GM13977 (cell line): ENCODE measurements at regions not wholly inside any gene's neighbourhood (a gene's known extent, or its start where the extent isn't known, plus 50 kb on each side); places are given as distances from the start of the nearest gene placed in this dataset.

ENCODE experiments used
- DNase-seq: peaks from one replicate; pipeline ENCODE4 v3.0.0; 2012; ENCODE audit warnings: low spot score
- in situ Hi-C: fragments of 300-500 bp; cut with MboI; formaldehyde crosslinking; loops from one replicate; pipeline ENCODE4 v1.12.0; 2022; ENCODE audit warnings: low sequenced_read_pairs, low pct_unique_long_range_greater_than_20kb, mixed read lengths, inconsistent platforms; ENCODE audit not compliant: unreplicated experiment
- TF ChIP-seq, protein P1 (sequence below): IDR thresholded peaks from 2 replicates; pipeline ENCODE4 v1.5.1; 2012; ENCODE audit warnings: mild to moderate bottlenecking, control low read depth; ENCODE audit not compliant: insufficient read depth; ENCODE audit errors: extremely low read depth, missing control alignments

DNA sequence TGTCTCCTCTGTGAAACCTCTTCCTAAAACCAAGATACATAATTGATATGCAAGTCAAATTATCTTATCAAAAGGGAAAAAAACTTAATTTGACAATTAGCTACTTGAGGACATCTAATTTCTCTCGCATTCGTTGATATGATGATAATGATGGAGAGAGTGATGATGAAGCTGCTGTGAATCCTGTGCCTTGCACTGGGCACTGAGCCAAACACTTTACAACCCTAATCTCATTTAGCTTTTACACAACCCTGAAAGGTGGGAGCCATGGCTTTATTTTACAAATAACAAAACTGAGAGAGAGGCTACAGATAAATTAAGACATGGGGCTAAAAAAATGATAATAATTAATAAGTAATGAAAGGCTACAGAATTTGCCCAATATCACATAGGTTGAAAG is 176.0 kb downstream of the NOC3L start:
- in situ Hi-C loops, result no loop called here
- TF ChIP-seq, protein P1, sequence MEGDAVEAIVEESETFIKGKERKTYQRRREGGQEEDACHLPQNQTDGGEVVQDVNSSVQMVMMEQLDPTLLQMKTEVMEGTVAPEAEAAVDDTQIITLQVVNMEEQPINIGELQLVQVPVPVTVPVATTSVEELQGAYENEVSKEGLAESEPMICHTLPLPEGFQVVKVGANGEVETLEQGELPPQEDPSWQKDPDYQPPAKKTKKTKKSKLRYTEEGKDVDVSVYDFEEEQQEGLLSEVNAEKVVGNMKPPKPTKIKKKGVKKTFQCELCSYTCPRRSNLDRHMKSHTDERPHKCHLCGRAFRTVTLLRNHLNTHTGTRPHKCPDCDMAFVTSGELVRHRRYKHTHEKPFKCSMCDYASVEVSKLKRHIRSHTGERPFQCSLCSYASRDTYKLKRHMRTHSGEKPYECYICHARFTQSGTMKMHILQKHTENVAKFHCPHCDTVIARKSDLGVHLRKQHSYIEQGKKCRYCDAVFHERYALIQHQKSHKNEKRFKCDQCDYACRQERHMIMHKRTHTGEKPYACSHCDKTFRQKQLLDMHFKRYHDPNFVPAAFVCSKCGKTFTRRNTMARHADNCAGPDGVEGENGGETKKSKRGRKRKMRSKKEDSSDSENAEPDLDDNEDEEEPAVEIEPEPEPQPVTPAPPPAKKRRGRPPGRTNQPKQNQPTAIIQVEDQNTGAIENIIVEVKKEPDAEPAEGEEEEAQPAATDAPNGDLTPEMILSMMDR, result no peak
- DNase-seq, result no peak

DNA sequence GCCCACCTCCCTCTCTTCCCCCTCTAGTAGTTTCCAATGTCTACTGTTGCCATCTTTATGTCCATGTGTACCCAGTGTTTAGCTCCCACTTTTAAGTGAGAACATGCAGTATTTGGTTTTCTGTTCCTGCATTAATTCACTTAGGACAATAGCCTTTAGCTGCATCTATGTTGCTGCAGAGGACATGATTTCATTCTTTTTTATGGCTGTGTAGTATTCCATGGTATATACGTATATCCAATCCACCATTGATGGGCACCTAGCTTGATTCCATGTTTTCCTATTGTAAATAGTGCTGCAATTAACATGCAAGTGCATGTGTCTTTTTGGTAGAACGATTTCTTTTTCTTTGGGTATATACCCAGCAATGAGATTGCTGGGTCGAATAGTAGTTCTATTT is 170.4 kb downstream of the NOC3L start:
- in situ Hi-C loops, result no loop called here
- no peak for DNase-seq
- TF ChIP-seq, protein P1, result no peak

DNA sequence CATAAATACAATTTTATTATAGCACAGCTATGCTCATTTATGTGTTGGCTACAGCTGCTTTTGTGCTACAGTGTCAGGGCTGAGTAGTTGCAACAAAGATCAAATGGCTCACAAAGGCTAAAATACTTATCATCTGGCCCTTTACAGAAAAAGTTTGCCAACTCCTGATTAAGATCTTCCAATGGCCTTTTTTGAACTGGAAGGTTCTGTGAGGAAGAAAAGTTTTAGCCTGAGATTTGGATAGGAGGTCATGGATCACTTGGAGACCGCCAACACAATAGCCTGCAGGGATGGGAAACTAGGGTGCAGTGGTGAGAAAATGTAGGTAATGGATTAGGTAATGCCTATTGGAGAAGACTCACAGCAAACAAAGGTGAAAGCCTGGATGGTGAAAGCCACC is 169.8 kb downstream of the NOC3L start:
- no peak for DNase-seq
- in situ Hi-C loops, result no loop called here
- TF ChIP-seq, protein P1, result no peak

DNA sequence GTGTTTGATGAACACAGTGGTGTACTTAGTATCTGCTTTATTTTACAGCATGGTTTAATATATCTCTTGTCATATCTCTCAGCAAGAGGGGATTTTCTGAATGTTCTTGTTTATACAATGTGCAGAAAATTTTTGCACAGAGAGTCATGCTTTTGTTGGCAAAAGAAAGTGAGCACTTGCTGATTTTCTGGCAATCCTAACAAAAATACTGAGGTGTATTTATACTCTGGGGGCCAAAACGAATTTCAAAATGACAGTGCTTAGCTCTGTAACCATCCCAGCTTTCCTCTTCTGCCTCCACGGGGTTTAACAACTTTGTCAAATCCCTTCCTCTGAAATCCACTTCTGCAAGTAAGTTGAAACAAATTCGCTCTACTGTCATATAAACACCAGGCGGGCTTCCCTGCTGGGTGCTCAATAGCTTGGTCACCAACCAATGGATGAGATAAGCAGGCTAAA is 169.2 kb downstream of the NOC3L start:
- TF ChIP-seq, protein P1, result no peak
- DNase-seq, result no peak
- in situ Hi-C loops, result no loop called here

DNA sequence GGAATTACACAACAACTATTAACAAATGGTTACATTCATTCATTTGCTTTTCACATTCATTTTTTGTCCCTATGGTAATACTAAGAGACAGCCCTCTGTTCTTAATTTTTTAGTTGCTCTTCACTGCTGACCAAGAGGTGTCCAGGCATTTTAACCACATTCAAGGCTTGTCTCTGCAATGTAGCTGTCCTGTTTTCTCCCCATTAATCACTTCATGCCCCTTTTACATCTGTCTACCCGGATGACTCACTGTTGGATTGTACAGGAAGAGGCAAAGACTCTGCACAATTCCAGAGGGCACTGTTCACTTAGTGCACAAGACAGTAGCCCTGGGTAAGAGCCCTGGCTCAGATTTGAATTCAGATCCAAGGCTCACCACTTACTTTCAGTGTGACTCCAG is 168.5 kb downstream of the NOC3L start:
- in situ Hi-C loops, result no loop called here
- DNase-seq, result no peak
- TF ChIP-seq, protein P1, result no peak

DNA sequence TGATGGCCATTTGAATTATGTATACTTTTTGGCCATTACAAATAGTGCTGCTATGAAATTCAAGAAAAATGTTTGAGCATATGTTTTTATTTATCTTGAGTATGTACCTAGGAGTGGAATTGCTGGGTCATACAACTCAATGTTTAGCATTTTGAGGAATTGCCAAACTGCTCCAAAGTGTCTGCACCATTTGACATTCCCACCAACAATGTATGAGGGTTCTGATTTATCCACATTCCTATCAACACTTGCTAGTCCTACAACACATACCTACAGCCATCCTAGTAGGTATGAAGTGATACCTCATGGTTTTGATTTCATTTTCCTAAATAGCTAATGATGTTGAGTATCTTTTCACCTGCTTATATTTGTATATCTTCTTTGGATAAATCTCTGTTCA is 165.5 kb downstream of the NOC3L start:
- no peak for DNase-seq

More for the DNA sequence above, 165.5 kb downstream of the NOC3L start:
- TF ChIP-seq, protein P1, result no peak
- in situ Hi-C loops, result no loop called here
